ENCODE measurements at regions not wholly inside any gene's neighbourhood (a gene's known extent, or its start where the extent isn't known, plus 50 kb on each side); places are given as distances from the start of the nearest gene placed in this dataset.

DNA sequence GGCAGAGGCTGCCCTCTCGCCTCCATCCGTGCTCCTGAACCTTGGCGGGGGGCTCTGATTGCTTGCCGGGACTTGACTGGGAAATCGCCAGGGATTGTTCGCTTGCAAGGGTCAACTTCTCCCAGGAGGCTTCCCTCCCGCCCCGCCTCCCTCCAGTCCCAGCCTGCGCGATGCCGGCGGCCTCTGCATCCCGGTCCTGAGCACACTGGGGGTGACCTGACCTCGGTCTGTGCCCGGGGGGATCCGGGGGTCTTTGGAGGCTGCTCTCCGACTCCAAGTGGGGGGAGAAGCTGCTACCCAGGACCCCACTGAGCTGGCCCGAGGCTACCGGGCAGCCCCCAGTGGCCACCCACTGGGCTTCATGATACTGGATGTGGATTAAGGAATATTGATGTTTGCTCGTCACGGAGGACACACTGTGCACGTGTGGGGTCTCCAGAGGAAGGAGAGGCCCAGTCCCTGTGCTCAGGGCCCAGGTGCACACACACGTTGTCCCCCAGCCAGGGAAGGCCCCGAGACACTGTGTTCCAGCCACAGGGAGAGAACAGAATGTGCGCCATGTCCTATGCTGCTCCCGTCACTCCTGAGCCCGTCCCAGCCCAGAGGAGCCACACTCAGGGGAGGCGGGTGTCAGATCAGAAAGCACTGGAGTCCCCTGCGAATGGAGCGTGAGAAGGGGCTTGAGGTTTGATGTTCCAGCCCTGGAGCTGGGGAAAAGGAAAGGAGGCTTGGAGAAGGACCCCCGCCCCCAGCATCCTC is 55.9 kb upstream of the NKX1-1 start:
- intact Hi-C loops (cut with DNase I; ENCODE audit: low total_unique reads): no loop called here
- 62 to 73% (median 66%) methylated on average over 19 to 31 of the region's 31 CpGs for WGBS, 5 donors
- DNase-seq: peak; percentile 62
- peaks cover 0 to 84% (median 52%) of the 10 kb centered on the region in 7 donors for H3K27me3 ChIP-seq (replicated peaks in 1 of 7)
- peaks cover 0 to 5% (median 0%) of the 10 kb centered on the region in 8 donors for H3K9me3 ChIP-seq
- H3K4me3 ChIP-seq: no peak overlapping the region
- H3K4me1 ChIP-seq: no peaks in the 10 kb centered on the region
- H3K36me3 ChIP-seq: no peaks in the 10 kb centered on the region
- H3K27ac ChIP-seq: no peak overlapping the region
- TF ChIP-seq POLR2A (IDR thresholded peaks at IDR 0.05) (no peak), POLR2AphosphoS5 (IDR thresholded peaks at IDR 0.05) (no peak)
- TF ChIP-seq, protein P1, sequence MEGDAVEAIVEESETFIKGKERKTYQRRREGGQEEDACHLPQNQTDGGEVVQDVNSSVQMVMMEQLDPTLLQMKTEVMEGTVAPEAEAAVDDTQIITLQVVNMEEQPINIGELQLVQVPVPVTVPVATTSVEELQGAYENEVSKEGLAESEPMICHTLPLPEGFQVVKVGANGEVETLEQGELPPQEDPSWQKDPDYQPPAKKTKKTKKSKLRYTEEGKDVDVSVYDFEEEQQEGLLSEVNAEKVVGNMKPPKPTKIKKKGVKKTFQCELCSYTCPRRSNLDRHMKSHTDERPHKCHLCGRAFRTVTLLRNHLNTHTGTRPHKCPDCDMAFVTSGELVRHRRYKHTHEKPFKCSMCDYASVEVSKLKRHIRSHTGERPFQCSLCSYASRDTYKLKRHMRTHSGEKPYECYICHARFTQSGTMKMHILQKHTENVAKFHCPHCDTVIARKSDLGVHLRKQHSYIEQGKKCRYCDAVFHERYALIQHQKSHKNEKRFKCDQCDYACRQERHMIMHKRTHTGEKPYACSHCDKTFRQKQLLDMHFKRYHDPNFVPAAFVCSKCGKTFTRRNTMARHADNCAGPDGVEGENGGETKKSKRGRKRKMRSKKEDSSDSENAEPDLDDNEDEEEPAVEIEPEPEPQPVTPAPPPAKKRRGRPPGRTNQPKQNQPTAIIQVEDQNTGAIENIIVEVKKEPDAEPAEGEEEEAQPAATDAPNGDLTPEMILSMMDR (IDR thresholded peaks at IDR 0.05 in 8 of 11, conservative IDR thresholded peaks at IDR 0.05 in 3 of 11): no peak

DNA sequence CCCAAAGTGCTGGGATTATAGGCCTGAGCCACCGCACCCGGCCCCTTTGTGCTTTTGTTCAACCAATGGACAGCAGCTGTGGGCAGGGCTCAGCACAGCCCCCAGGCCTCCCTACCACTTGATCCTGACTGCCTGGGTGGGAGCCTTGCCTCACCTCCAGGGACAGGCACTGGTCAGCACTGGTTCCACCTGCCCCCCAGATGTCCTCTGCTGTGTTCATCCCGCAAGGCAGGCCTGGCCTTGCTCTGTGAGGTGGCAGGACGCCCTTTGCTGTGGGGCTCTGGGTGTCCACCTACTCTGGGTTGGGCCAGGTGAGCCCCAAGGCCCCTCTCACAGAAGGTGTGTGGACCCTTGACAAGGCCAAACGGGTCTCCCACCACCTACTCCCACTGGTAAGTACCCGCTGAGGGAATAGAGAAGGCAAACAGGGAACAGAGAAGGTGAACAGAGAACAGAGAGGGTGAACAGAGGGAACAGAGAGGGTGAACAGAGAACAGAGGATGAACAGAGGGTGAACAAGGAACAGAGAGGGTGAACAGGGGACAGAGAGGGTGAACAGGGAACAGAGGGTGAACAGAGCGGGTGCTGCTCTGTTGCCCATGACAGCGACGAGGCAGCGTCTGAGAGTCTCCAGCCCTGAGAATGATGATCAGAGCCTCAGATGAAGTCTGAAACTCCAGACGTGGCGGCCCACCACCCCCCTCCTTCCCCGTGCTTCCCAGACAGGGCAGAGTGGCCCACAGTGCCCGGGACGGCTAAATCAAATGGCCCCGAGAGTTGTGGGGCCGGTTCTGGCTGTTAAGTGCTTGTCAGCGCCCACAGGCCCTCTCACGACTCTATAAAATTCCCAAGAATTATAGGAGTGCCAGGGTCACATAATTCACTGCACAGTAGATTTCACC is 55.0 kb upstream of the NKX1-1 start:
- Histone ChIP-seq H3K27ac (no peak overlapping the region), H3K36me3 (no peaks in the 10 kb centered on the region), H3K9me3 (peaks cover 0 to 5% (median 2%) of the 10 kb centered on the region in 8 donors), H3K4me3 (no peak overlapping the region), H3K4me1 (no peaks in the 10 kb centered on the region), H3K27me3 (replicated peaks in 1 of 7) (peaks cover 0 to 79% (median 52%) of the 10 kb centered on the region in 7 donors)
- DNase-seq: peak; percentile 61
- WGBS, 5 donors: 78 to 87% (median 80%) methylated on average over 17 to 19 of the region's 19 CpGs
- TF ChIP-seq, protein P1 (IDR thresholded peaks at IDR 0.05 in 8 of 11, conservative IDR thresholded peaks at IDR 0.05 in 3 of 11): no peak
- intact Hi-C loops (cut with DNase I; ENCODE audit: low total_unique reads): no loop called here

DNA sequence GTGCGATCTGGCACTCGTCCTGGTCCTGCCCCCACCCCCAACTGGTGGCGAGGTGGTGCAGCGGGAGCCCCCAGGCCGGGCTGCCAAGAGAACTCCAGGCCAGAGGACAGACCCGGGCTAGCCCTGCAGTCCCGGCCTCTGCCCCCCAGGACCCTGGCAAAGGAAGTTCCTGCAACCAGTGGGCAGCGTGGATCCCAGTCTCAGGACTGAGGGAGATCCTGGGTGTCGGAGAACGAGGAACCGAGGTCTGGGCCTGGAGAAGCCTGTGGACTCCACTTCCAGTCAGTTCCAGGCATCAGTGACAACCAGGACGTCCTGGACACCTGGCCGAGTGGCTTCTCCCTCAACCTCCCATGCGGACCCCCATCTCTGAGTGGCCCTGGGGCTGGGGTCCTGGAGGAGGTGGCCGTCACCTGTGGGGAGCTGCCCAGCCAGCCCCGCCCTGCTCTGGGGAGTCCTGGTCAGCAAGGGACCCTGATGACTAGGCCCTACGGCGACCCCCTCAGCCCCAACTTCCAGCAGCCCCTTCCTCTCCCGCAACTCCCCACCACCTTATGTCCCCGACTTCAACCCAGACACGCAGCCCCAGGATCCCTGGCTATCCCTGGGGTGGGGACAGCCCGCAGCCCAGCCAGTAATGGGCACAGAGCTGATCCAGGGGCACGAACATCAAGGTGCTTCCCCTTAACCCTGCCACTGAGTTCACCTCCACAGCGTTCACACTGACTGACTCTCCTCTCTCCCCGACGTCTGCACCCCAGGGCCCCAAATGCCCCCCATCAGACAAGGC is 53.7 kb upstream of the NKX1-1 start:
- Histone ChIP-seq H3K4me3 (no peak overlapping the region), H3K9me3 (peaks cover 0 to 16% (median 10%) of the 10 kb centered on the region in 8 donors), H3K36me3 (no peaks in the 10 kb centered on the region), H3K27me3 (replicated peaks in 1 of 7) (peaks cover 0 to 66% (median 50%) of the 10 kb centered on the region in 7 donors), H3K4me1 (no peaks in the 10 kb centered on the region), H3K27ac (no peak overlapping the region)
- intact Hi-C loops (cut with DNase I; ENCODE audit: low total_unique reads): no loop called here
- 55 to 65% (median 57%) methylated on average over 14 to 26 of the region's 26 CpGs for WGBS, 5 donors
- TF ChIP-seq, protein P1 (IDR thresholded peaks at IDR 0.05 in 8 of 11, conservative IDR thresholded peaks at IDR 0.05 in 3 of 11): no peak
- TF ChIP-seq POLR2AphosphoS5 (IDR thresholded peaks at IDR 0.05) (no peak), POLR2A (IDR thresholded peaks at IDR 0.05) (no peak)
- DNase-seq: peak; percentile 62
